Prostate gland (tissue), 2 donors: ENCODE measurements at regions not wholly inside any gene's neighbourhood (a gene's known extent, or its start where the extent isn't known, plus 50 kb on each side); places are given as distances from the start of the nearest gene placed in this dataset.
"Not testable (repeated sequence)": the region's sequence is repeated elsewhere in the genome, so short reads cannot be mapped to it uniquely, and the experiment has no call there.

Experiments
- DNase-seq: peaks from one replicate; pipeline ENCODE4 v3.0.0-alpha.2; 2019; ENCODE audit warnings: low spot score
- H3K27ac ChIP-seq, 2 donors: fragments of 200-600 bp; sonication (generic); 2 replicates each; pipeline ENCODE4 v1.5.1; 2017 to 2019
- H3K27me3 ChIP-seq: fragments of 200-600 bp; sonication (generic); replicated peaks from 2 replicates; pipeline ENCODE4 v1.5.1; 2019; ENCODE audit not compliant: insufficient read depth
- H3K36me3 ChIP-seq, 2 donors: fragments of 200-600 bp; sonication (generic); 1 replicate in 1 of 2; 2 replicates in 1 of 2; pipeline versions ENCODE4 v1.5.1 to v1.8.1; 2017 to 2019
- H3K4me1 ChIP-seq: fragments of 200-600 bp; sonication (generic); replicated peaks from 2 replicates; pipeline ENCODE4 v1.5.1; 2019
- H3K4me3 ChIP-seq, 2 donors: fragments of 200-600 bp; sonication (generic); 2 replicates each; pipeline ENCODE4 v1.5.1; 2017 to 2019
- H3K9me3 ChIP-seq: fragments of 200-600 bp; sonication (generic); 2 replicates; pipeline ENCODE4 v1.5.1; 2017
- CTCF ChIP-seq, 4 experiments: fragments of 200-600 bp in 2 of 4; fragments of 450-650 bp in 2 of 4; sonication (generic) in 2 of 4; IDR thresholded peaks; 1 replicate in 3 of 4; 2 replicates in 1 of 4; pipeline ENCODE4 v1.5.1; 2016 to 2019; ENCODE audit warnings: antibody characterized with exemption in 4 of 4, mild to moderate bottlenecking in 2 of 4, moderate library complexity in 2 of 4
- POLR2A ChIP-seq: fragments of 450-650 bp; IDR thresholded peaks from one replicate; pipeline ENCODE4 v1.6.1; 2016; ENCODE audit warnings: antibody characterized with exemption, mild to moderate bottlenecking
- POLR2AphosphoS5 ChIP-seq: sonication (generic); formaldehyde crosslinking; IDR thresholded peaks from one replicate; pipeline ENCODE4 v1.6.1; 2017; ENCODE audit warnings: antibody characterized with exemption
- WGBS: methylation state at CpG from one replicate; pipeline ENCODE4 v1.1.5; 2018; 5-methylcytosine and 5-hydroxymethylcytosine counted together
- intact Hi-C: fragments of 100-400 bp; cut with DNase I; formaldehyde crosslinking; loops from one replicate; pipeline ENCODE4 v1.14.2; 2022

DNA sequence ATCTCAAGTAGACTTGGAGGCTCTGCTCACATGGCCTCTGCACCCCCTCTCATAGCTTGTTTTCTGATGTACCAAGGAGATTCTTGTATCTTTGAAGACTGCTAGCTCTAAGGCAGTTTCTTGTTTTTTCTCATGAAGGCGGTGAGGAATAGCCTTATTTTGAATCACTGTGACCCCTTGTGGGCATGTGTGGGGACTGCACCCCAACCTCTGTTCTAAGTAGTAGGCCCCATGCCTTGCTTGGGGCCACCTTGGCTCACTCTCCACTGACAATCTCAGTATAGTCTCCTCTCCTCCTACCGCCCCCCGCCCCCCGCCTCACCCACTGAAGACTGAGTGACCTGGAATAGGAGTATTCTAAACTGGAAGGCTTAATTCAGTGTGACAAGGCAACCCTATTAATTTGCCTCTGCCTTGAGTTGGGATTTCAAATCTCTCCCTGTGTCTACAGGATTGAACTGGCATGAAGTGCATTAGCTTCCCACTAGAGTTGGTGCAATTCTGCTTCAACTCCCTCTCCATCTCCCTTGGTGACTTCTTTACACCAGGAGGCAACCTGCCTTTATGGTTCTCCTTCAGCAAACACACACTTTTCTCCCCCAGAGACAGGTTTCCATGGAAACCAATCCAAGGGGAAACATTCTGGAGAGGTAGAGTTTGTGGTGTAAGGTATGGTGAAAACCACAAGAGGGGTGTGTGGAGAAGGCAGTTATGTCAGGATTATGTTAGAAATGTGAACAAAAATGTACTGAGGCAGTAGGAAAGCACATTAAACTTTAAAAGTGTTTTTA is 75.4 kb upstream of the ECI2 start:
- DNase-seq = peak; percentile 23
- Histone ChIP-seq H3K4me1 (no peaks in the 10 kb centered on the region), H3K9me3 (no peaks in the 10 kb centered on the region), H3K4me3 (no peak overlapping the region), H3K36me3 (no peaks in the 10 kb centered on the region), H3K27me3 (no peaks in the 10 kb centered on the region), H3K27ac (no peak overlapping the region)
- WGBS = 60% methylated on average over 4 of the region's 4 CpGs
- intact Hi-C loops = no loop called here
- TF ChIP-seq CTCF (IDR thresholded peaks at IDR 0.05) = peak; percentile 35 to 42 (median 37)
- no peak for TF ChIP-seq POLR2A
- TF ChIP-seq POLR2AphosphoS5 = no peak

- Histone ChIP-seq H3K36me3 (no peaks in the 10 kb centered on the region), H3K4me1 (no peaks in the 10 kb centered on the region), H3K4me3 (no peak overlapping the region), H3K27me3 (no peaks in the 10 kb centered on the region), H3K9me3 (no peaks in the 10 kb centered on the region), H3K27ac (no peak overlapping the region)
- no peak for DNase-seq
- TF ChIP-seq POLR2AphosphoS5 (no peak), POLR2A (no peak), CTCF (IDR thresholded peaks at IDR 0.05) (no peak)
- 64% methylated on average over 2 of the region's 2 CpGs for WGBS
- intact Hi-C loops = no loop called here
These were observed 73.8 kb upstream of the ECI2 start for GRCh38 chr6:4209196-4209595.

DNA sequence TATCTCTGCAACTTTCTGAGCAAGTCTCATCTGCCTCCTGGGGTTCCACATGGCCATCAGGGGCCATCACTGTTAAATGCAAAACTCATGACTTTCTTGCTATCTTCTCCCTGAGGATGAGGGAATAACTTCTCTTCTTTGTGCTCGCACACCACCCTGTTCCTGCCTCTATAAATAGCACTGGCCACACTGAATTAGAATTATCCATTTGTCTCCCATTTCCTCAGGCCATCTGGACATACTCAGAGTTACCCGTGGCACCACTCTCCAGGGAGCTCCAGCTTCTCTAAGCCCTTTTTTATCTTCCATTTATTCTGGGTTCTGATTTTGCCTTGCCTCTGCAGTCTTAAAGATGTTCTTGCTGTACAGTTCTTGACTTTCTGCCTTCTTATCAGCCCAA is 72.8 kb upstream of the ECI2 start:
- no peaks in the 10 kb centered on the region for H3K9me3 ChIP-seq
- H3K27ac ChIP-seq = no peak overlapping the region
- no peaks in the 10 kb centered on the region for H3K27me3 ChIP-seq
- no peaks in the 10 kb centered on the region for H3K4me1 ChIP-seq
- intact Hi-C loops = no loop called here
- WGBS = 96% methylated on average over 2 of the region's 2 CpGs
- H3K4me3 ChIP-seq = no peak overlapping the region
- DNase-seq = no peak
- no peaks in the 10 kb centered on the region for H3K36me3 ChIP-seq
- no peak for TF ChIP-seq CTCF (IDR thresholded peaks at IDR 0.05)
- no peak for TF ChIP-seq POLR2A
- no peak for TF ChIP-seq POLR2AphosphoS5

- H3K27me3 ChIP-seq, H3K4me3 ChIP-seq, H3K27ac ChIP-seq, H3K36me3 ChIP-seq, H3K9me3 ChIP-seq, H3K4me1 ChIP-seq, intact Hi-C loops, DNase-seq: not testable (repeated sequence)
- WGBS = 96% methylated on average over 21 of the region's 21 CpGs
These were observed 68.5 kb upstream of the ECI2 start for GRCh38 chr6:4203642-4204417.

DNA sequence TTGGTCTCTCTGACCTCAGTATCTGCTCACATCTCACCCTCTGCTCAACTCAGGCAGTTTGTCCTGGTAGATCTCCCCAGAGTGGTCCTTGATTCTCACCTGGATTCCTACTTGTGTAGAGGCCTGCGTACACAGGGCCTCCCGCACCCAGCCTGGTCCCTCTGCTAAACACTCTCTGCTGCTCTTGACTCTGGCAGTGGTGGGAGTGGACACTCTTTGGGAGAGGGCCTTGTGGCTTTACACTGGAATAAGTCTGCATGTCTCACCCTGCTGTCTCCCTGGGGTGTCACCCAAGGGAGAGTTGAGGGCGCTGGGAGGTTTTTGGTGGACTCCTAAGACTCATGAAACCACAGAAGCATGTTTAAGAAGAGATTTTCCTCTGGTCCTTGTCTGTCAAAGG is 57.3 kb upstream of the ECI2 start:
- DNase-seq = no peak
- TF ChIP-seq POLR2AphosphoS5 = no peak
- TF ChIP-seq POLR2A = no peak
- no peak for TF ChIP-seq CTCF (IDR thresholded peaks at IDR 0.05)
- no peak overlapping the region for H3K27ac ChIP-seq
- no peak overlapping the region for H3K4me3 ChIP-seq
- no peaks in the 10 kb centered on the region for H3K4me1 ChIP-seq
- intact Hi-C loops = no loop called here
- WGBS = 94% methylated on average over 3 of the region's 3 CpGs
- H3K27me3 ChIP-seq = no peaks in the 10 kb centered on the region
- no peaks in the 10 kb centered on the region for H3K36me3 ChIP-seq
- no peaks in the 10 kb centered on the region for H3K9me3 ChIP-seq
